H9 (cell line): ENCODE measurements at regions not wholly inside any gene's neighbourhood (a gene's known extent, or its start where the extent isn't known, plus 50 kb on each side); places are given as distances from the start of the nearest gene placed in this dataset.

Source experiments
- DNase-seq: peaks from one replicate; pipeline ENCODE4 v3.0.0-alpha.2; 2017
- H2AFZ ChIP-seq: one replicate; pipeline ENCODE4 v1.6.1; 2013; ENCODE audit warnings: mild to moderate bottlenecking, low read length, control low read depth, moderate library complexity
- H2AK5ac ChIP-seq: 2 replicates; pipeline ENCODE4 v1.6.1; 2013; ENCODE audit warnings: low read length, control low read depth, mixed read lengths; ENCODE audit not compliant: insufficient read length
- H2BK120ac ChIP-seq: one replicate; pipeline ENCODE4 v1.6.1; 2013; ENCODE audit warnings: low read depth, mild to moderate bottlenecking, low read length, control low read depth, inconsistent platforms; ENCODE audit not compliant: poor library complexity, severe bottlenecking
- H2BK12ac ChIP-seq: 2 replicates; pipeline ENCODE4 v1.6.1; 2013; ENCODE audit warnings: low read length, control low read depth, mixed read lengths, low read depth; ENCODE audit not compliant: insufficient read length
- H2BK15ac ChIP-seq: 2 replicates; pipeline ENCODE4 v1.6.1; 2013; ENCODE audit warnings: low read depth, low read length, control low read depth
- H2BK20ac ChIP-seq: one replicate; pipeline ENCODE4 v1.6.1; 2013; ENCODE audit warnings: low read depth, mild to moderate bottlenecking, low read length, control low read depth, inconsistent platforms; ENCODE audit not compliant: poor library complexity, severe bottlenecking
- H2BK5ac ChIP-seq: 2 replicates; pipeline ENCODE4 v1.6.1; 2013; ENCODE audit warnings: low read length, control low read depth, mixed read lengths; ENCODE audit not compliant: insufficient read length
- H3K14ac ChIP-seq: 2 replicates; pipeline ENCODE4 v1.6.1; 2013; ENCODE audit warnings: low read length, control low read depth; ENCODE audit not compliant: insufficient read depth
- H3K18ac ChIP-seq: 2 replicates; pipeline ENCODE4 v1.6.1; 2013; ENCODE audit warnings: low read depth, mild to moderate bottlenecking, mixed read lengths, low read length, control low read depth; ENCODE audit not compliant: insufficient read length
- H3K23ac ChIP-seq: 2 replicates; pipeline ENCODE4 v1.6.1; 2013; ENCODE audit warnings: low read length, control low read depth, mixed read lengths, low read depth; ENCODE audit not compliant: insufficient read length
- H3K23me2 ChIP-seq: 2 replicates; pipeline ENCODE4 v1.6.1; 2013; ENCODE audit warnings: low read depth, mild to moderate bottlenecking, mixed read lengths, low read length, control low read depth; ENCODE audit not compliant: insufficient read length, poor library complexity, severe bottlenecking
- H3K27ac ChIP-seq: 2 replicates; pipeline ENCODE4 v1.5.1; 2013; ENCODE audit warnings: low read length, control low read depth, mixed read lengths, low read depth; ENCODE audit not compliant: insufficient read length
- H3K27me3 ChIP-seq: 2 replicates; pipeline ENCODE4 v1.6.1; 2013; ENCODE audit warnings: low read length, control low read depth, inconsistent platforms; ENCODE audit not compliant: insufficient read depth
- H3K4ac ChIP-seq: 2 replicates; pipeline ENCODE4 v1.6.1; 2013; ENCODE audit warnings: low read depth, mild to moderate bottlenecking, control low read depth, inconsistent platforms, low read length, moderate library complexity
- H3K4me1 ChIP-seq: 2 replicates; pipeline ENCODE4 v1.6.1; 2013; ENCODE audit warnings: low read length, control low read depth, inconsistent platforms; ENCODE audit not compliant: insufficient read depth
- H3K4me2 ChIP-seq: 2 replicates; pipeline ENCODE4 v1.6.1; 2013; ENCODE audit warnings: low read length, control low read depth, mixed read lengths; ENCODE audit not compliant: insufficient read length, insufficient read depth
- H3K56ac ChIP-seq: 2 replicates; pipeline ENCODE4 v1.6.1; 2013; ENCODE audit warnings: low read depth, mild to moderate bottlenecking, mixed read lengths, low read length, control low read depth; ENCODE audit not compliant: insufficient read length
- H3K79me1 ChIP-seq: 2 replicates; pipeline ENCODE4 v1.6.1; 2013; ENCODE audit warnings: low read depth, mild to moderate bottlenecking, moderate library complexity, low read length, control low read depth, inconsistent platforms; ENCODE audit not compliant: insufficient read depth, poor library complexity, severe bottlenecking
- H3K79me2 ChIP-seq: 2 replicates; pipeline ENCODE4 v1.6.1; 2013; ENCODE audit warnings: low read length, control low read depth, inconsistent platforms; ENCODE audit not compliant: insufficient read depth
- H3K9ac ChIP-seq: 2 replicates; pipeline ENCODE4 v1.6.1; 2013; ENCODE audit warnings: low read length, control low read depth, mixed read lengths; ENCODE audit not compliant: insufficient read length; ENCODE audit errors: extremely low read depth
- H3K9me3 ChIP-seq: one replicate; pipeline ENCODE4 v1.6.1; 2013; ENCODE audit warnings: low read depth, low read length, inconsistent platforms; ENCODE audit not compliant: control insufficient read depth
- H3T11ph ChIP-seq: one replicate; pipeline ENCODE4 v1.6.1; 2013; ENCODE audit warnings: mild to moderate bottlenecking, low read length, control low read depth, inconsistent platforms
- H4K20me1 ChIP-seq: one replicate; pipeline ENCODE4 v1.6.1; 2013; ENCODE audit not compliant: control insufficient read depth, insufficient read length, insufficient read depth
- H4K5ac ChIP-seq: 2 replicates; pipeline ENCODE4 v1.6.1; 2013; ENCODE audit warnings: low read depth, mild to moderate bottlenecking, mixed read lengths, low read length, control low read depth; ENCODE audit not compliant: insufficient read length
- H4K8ac ChIP-seq: replicated peaks from 2 replicates; pipeline ENCODE4 v1.6.1; 2013; ENCODE audit warnings: low read length, control low read depth, mixed read lengths, low read depth; ENCODE audit not compliant: insufficient read length
- H4K91ac ChIP-seq: 2 replicates; pipeline ENCODE4 v1.6.1; 2013; ENCODE audit warnings: low read depth, mild to moderate bottlenecking, moderate library complexity, mixed read lengths, low read length, control low read depth; ENCODE audit not compliant: insufficient read length
- H3K27ac Mint-ChIP-seq, 3 experiments: 2 replicates in 2 of 3; 3 replicates in 1 of 3; pipeline ENCODE4 v1.8.0; 2020 to 2021; ENCODE audit warnings: mixed read lengths in 3 of 3, mild to moderate bottlenecking in 1 of 3, moderate library complexity in 1 of 3
- H3K27me3 Mint-ChIP-seq: 2 replicates; pipeline ENCODE4 v1.8.0; 2021; ENCODE audit warnings: low read depth, mild to moderate bottlenecking, moderate library complexity, mixed read lengths
- H3K36me3 Mint-ChIP-seq, 3 experiments: 2 replicates in 2 of 3; 3 replicates in 1 of 3; pipeline ENCODE4 v1.8.0; 2020 to 2021; ENCODE audit warnings: low read depth in 3 of 3, mixed read lengths in 3 of 3; ENCODE audit not compliant: insufficient read depth in 1 of 3
- H3K4me1 Mint-ChIP-seq, 2 experiments: 2 replicates each; pipeline ENCODE4 v1.8.0; 2020; ENCODE audit warnings: mixed read lengths in 2 of 2
- H3K4me3 Mint-ChIP-seq, 2 experiments: 2 replicates in 1 of 2; 3 replicates in 1 of 2; pipeline ENCODE4 v1.8.0; 2020 to 2021; ENCODE audit warnings: mild to moderate bottlenecking in 2 of 2, mixed read lengths in 2 of 2, moderate library complexity in 1 of 2
- H3K9me3 Mint-ChIP-seq, 2 experiments: 2 replicates in 1 of 2; 3 replicates in 1 of 2; pipeline ENCODE4 v1.8.0; 2020; ENCODE audit warnings: mild to moderate bottlenecking in 2 of 2, mixed read lengths in 2 of 2, moderate library complexity in 1 of 2
- CTCF ChIP-seq: fragments of 200-600 bp; sonication (generic); conservative IDR thresholded peaks from 3 replicates; pipeline ENCODE4 v1.8.0; 2021; ENCODE audit warnings: antibody characterized with exemption, mild to moderate bottlenecking
- WGBS: extraction: QIAGEN DNeasy Blood & Tissue Kit; methylation state at CpG from one replicate; pipeline ENCODE4 v1.1.7; 2013; ENCODE audit warnings: missing lambda C conversion rate, low lambda C conversion rate, mixed read lengths; ENCODE audit not compliant: insufficient read length; ENCODE audit errors: extremely low coverage; 5-methylcytosine and 5-hydroxymethylcytosine counted together

- no peak for TF ChIP-seq CTCF
- Histone ChIP-seq H2BK5ac (no peak overlapping the region), H3K23me2 (no peaks in the 10 kb centered on the region), H2BK120ac (no peak overlapping the region), H3K14ac (no peak overlapping the region), H3K4me2 (no peak overlapping the region), H2BK20ac (no peak overlapping the region), H4K20me1 (no peaks in the 10 kb centered on the region), H4K5ac (no peak overlapping the region), H3K56ac (no peak overlapping the region), H3K27ac (no peak overlapping the region), H4K8ac (no peak overlapping the region), H3K23ac (no peak overlapping the region), H3K4me1 (no peaks in the 10 kb centered on the region), H3K9me3 (no peaks in the 10 kb centered on the region), H4K91ac (no peak overlapping the region), H3K27me3 (no peaks in the 10 kb centered on the region), H2AK5ac (no peak overlapping the region), H3K79me2 (no peaks in the 10 kb centered on the region), H2BK15ac (no peak overlapping the region), H3K4ac (no peak overlapping the region), H3K79me1 (no peaks in the 10 kb centered on the region), H2AFZ (no peak overlapping the region), H3K18ac (no peak overlapping the region), H2BK12ac (no peak overlapping the region), H3T11ph (no peak overlapping the region), H3K9ac (no peak overlapping the region)
- DNase-seq = no peak
- Mint-ChIP-seq H3K27ac (no peak overlapping the region), H3K36me3 (peaks cover 3 to 6% (median 5%) of the 10 kb centered on the region in 3 experiments; a peak in 5 of 7 replicates), H3K4me3 (no peak overlapping the region), H3K27me3 (no peaks in the 10 kb centered on the region), H3K9me3 (peaks cover 13 to 17% of the 10 kb centered on the region in 2 experiments), H3K4me1 (no peaks in the 10 kb centered on the region)
- no CpG with 5 or more reads among the region's 4 CpGs for WGBS
Observed at GRCh38 chr6:66992660-66993059, 1285.6 kb upstream of the EYS start.
